Astrocyte of the spinal cord (primary cell): ENCODE measurements at regions not wholly inside any gene's neighbourhood (a gene's known extent, or its start where the extent isn't known, plus 50 kb on each side); places are given as distances from the start of the nearest gene placed in this dataset.

ENCODE experiments used
- DNase-seq: peaks from one replicate; pipeline ENCODE4 v3.0.0; 2011; ENCODE audit warnings: low read depth, low spot score
- H3K4me3 ChIP-seq: 2 replicates; pipeline ENCODE4 v1.5.1; 2011; ENCODE audit warnings: low read depth, mild to moderate bottlenecking, low read length, moderate library complexity
- in situ Hi-C: cut with HindIII; loops from 2 replicates; pipeline ENCODE4 v1.10.0; 2017; ENCODE audit warnings: low sequenced_read_pairs
- TF ChIP-seq, protein P1 (sequence below): IDR thresholded peaks from 2 replicates; pipeline ENCODE4 v1.5.1; 2012; ENCODE audit warnings: low read depth, mild to moderate bottlenecking, low read length, inconsistent platforms

DNA sequence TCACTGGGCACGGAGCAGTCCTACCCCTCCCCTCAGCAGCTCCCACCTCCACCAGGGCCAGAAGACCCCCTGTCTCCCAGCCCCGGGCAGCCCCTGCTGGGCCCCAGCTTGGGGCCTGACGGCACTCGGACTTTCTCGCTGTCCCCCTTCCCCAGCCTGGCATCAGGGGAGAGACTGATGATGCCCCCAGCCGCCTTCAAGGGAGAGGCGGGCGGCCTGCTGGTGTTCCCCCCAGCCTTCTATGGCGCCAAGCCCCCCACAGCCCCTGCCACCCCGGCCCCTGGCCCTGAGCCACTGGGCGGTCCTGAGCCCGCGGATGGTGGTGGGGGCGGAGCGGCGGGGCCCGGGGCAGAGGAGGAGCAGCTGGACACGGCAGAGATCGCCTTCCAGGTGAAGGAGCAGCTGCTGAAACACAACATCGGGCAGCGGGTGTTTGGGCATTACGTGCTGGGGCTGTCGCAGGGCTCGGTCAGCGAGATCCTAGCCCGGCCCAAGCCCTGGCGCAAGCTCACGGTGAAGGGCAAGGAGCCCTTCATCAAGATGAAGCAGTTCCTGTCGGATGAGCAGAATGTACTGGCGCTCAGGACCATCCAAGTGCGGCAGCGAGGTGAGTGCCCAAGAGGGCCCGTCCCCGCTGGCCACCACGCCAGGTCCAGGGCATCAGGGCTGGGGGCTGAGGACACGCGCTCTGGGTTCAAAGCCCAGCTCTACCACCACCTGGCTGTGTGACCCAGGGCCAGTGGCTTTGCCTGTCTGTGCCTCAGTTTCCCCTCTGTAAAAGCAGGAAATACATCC, 58.6 kb downstream of the PHETA1 start:
- in situ Hi-C loops = no loop called here
- no peak overlapping the region for H3K4me3 ChIP-seq
- no peak for DNase-seq
- TF ChIP-seq, protein P1, sequence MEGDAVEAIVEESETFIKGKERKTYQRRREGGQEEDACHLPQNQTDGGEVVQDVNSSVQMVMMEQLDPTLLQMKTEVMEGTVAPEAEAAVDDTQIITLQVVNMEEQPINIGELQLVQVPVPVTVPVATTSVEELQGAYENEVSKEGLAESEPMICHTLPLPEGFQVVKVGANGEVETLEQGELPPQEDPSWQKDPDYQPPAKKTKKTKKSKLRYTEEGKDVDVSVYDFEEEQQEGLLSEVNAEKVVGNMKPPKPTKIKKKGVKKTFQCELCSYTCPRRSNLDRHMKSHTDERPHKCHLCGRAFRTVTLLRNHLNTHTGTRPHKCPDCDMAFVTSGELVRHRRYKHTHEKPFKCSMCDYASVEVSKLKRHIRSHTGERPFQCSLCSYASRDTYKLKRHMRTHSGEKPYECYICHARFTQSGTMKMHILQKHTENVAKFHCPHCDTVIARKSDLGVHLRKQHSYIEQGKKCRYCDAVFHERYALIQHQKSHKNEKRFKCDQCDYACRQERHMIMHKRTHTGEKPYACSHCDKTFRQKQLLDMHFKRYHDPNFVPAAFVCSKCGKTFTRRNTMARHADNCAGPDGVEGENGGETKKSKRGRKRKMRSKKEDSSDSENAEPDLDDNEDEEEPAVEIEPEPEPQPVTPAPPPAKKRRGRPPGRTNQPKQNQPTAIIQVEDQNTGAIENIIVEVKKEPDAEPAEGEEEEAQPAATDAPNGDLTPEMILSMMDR = no peak

DNA sequence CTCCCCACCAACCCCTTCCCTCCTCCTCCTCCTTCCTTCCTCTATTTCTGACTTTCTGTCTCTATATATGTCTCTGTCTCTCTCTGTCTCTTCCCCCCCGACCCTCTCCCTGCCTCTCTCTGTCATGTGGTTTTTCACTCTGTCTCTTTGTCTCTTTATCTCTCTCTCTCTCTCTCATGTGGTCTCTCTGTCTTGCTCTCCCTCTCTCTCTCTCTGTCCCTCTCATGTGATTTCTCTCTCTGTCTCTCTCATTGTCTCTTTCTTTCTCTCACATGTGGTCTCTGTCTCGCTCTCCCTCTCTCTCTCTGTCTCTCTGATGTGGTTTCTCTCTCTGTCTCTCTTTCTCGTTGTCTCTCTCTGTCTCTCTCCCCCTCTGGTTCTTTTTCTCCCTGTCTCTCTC, 59.3 kb downstream of the PHETA1 start:
- H3K4me3 ChIP-seq = no peak overlapping the region
- TF ChIP-seq, protein P1 = no peak
- DNase-seq = no peak
- in situ Hi-C loops = no loop called here

DNA sequence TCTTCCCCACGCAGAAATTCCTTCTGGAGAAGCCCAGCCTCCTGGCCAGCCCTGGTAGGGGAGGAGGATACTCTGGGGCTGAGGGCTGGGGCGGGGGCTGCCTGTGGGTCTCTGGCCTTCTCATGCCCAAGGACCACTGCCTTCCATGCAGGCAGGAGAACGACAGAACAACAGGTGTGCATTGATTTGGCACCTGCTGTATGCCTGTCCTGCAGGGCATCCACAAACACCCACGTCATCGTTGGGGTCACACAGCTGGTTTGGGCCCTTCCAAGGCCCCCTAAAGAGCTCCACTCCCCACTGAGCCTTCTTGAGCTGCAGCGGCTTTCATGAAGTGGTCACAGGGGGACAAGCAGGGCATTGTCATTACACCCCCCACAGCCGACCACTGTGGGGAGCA, 60.4 kb downstream of the PHETA1 start:
- no peak for DNase-seq
- TF ChIP-seq, protein P1 = no peak
- in situ Hi-C loops = no loop called here
- H3K4me3 ChIP-seq = no peak overlapping the region

DNA sequence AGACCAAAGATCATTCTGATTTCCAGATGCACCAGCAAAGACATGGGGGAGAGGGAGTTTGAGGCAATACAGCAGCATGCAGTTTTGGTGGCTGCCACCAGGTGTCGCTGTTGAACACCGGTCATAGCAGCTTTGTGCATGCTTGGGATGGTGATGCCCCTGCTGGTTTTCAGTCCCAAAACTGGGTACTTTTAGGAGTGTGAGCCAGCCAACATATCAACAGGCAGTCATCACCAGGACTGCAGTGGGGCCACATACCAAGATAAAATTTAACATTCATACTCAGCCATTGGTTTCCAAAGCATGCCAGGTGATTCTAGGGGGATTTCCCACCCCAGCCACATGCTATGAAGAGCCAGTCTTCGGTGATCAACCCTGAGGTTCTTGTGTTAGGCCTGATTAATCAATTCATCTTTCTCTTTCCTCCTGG, 64.2 kb downstream of the PHETA1 start:
- peak; percentile 8 for DNase-seq
- H3K4me3 ChIP-seq = no peak overlapping the region
- TF ChIP-seq, protein P1 = peak; percentile 72
- in situ Hi-C loops = no loop called here

DNA sequence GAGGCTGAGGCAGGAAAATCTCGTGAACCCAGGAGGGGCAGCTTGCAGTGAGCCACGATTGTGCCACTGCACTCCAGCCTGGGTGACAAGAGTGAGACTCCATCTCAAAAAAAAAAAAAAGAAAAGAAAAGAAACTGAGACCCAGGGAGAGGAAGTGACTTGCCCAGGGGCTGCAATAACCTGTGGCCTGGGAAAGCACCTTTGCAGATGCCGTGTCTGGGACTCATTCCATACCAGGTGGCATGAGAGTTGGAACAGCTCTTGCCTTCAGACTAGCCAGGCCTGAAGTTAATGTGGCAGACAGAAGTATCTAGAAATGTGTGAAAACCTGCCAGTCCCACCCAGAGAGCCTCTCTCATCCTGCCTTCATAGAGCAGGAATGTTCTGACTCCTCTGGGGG, 65.4 kb downstream of the PHETA1 start:
- in situ Hi-C loops = no loop called here
- DNase-seq = no peak
- no peak overlapping the region for H3K4me3 ChIP-seq
- TF ChIP-seq, protein P1 = no peak

DNA sequence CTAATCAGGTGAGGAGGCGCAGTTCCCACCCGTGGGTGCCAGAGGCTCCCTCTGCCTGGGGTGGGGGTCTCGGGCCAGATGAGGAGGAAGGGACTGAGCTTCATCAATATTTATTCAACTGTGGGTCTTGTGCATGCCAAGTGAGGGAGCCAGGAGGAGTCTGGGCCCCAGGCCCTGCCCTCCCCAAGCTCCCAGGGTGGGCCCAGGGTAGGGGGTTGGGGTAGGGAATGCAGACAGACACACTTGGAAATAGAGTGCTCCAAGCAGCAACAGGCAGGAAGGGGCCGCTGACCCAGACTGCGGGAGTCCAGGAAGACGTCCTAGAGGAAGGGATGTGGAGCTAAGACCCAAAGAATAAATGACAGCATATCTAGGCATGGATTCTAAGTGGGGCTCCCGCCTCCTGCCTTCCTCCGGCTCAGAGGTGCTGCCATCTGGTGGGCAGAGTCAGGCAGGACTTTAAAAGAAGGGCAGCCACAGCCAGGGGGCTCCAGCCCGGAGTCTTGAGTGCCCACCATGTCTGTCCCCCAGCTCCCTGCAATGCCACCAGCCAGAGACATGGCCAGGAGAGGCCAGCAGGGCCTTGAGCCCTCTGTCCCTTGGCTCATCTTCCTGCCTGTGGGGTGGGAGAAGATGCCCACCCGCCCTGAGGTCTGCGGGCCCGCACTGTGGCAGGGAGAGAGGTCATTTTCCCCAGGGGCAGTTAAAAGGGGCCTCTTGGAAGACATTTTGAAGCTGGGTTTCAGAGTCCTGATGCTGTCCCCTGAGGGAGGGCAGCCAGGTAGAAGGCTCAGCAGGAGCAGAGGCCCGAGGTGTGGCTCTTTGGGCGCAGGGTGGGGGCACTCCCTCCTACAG, 70.1 kb downstream of the PHETA1 start:
- peak; percentile 43 for DNase-seq
- TF ChIP-seq, protein P1 = peak; percentile 92
- in situ Hi-C loops = no loop called here

More for the DNA sequence above, 70.1 kb downstream of the PHETA1 start:
- no peak overlapping the region for H3K4me3 ChIP-seq
